K562 (cell line): ENCODE measurements at regions not wholly inside any gene's neighbourhood (a gene's known extent, or its start where the extent isn't known, plus 50 kb on each side); places are given as distances from the start of the nearest gene placed in this dataset.
A peak's percentile ranks its signal among the peaks of the same experiment; 100 is the strongest.

Source experiments
- ATF7 ChIP-seq: fragments of 450-650 bp; IDR thresholded peaks from 2 replicates; pipeline ENCODE4 v1.7.1; 2014; ENCODE audit warnings: mild to moderate bottlenecking, moderate library complexity
- BRD9 ChIP-seq: fragments of 450-650 bp; IDR thresholded peaks from 2 replicates; pipeline ENCODE4 v1.6.1; 2018; ENCODE audit warnings: low read depth; ENCODE audit not compliant: partially characterized antibody
- CBX8 ChIP-seq: fragments of 200-600 bp; sonication (generic); IDR thresholded peaks from 2 replicates; pipeline ENCODE4 v1.6.1; 2012; ENCODE audit warnings: borderline replicate concordance, mixed run types, low read depth, mild to moderate bottlenecking, moderate library complexity, mixed read lengths, low read length, control low read depth, inconsistent platforms; ENCODE audit not compliant: poor library complexity, severe bottlenecking; ENCODE audit errors: extremely low read depth
- ERF ChIP-seq: fragments of 450-650 bp; formaldehyde crosslinking; IDR thresholded peaks from 2 replicates; pipeline ENCODE4 v1.4.0; 2020; ENCODE audit warnings: mild to moderate bottlenecking, mixed read lengths
- GATA2 ChIP-seq: sonication (generic); formaldehyde crosslinking; IDR thresholded peaks from 2 replicates; pipeline ENCODE4 v1.4.0; 2020; ENCODE audit warnings: mild to moderate bottlenecking, missing genetic modification reagents
- GTF3C2 ChIP-seq: IDR thresholded peaks from 3 replicates; pipeline ENCODE4 v1.6.1; 2011; ENCODE audit warnings: borderline replicate concordance, mild to moderate bottlenecking, moderate library complexity; ENCODE audit not compliant: insufficient read length; ENCODE audit errors: extremely low read depth
- HBP1 ChIP-seq: fragments of 450-650 bp; formaldehyde crosslinking; IDR thresholded peaks from 2 replicates; pipeline ENCODE4 v1.4.0; 2022; ENCODE audit warnings: missing genetic modification characterization
- HINFP ChIP-seq: fragments of 450-650 bp; conservative IDR thresholded peaks from 2 replicates; pipeline ENCODE4 v1.6.1; 2016; ENCODE audit warnings: missing genetic modification characterization, low read depth, mild to moderate bottlenecking, control low read depth, missing compliant biosample characterization
- KAT8 ChIP-seq: fragments of 450-650 bp; IDR thresholded peaks from 2 replicates; pipeline ENCODE4 v1.6.1; 2016; ENCODE audit warnings: low read depth, mild to moderate bottlenecking
- LARP7 ChIP-seq: fragments of 450-650 bp; IDR thresholded peaks from 2 replicates; pipeline ENCODE4 v1.6.1; 2016
- NFIC ChIP-seq: fragments of 450-650 bp; IDR thresholded peaks from 2 replicates; pipeline ENCODE4 v1.6.1; 2017; ENCODE audit warnings: mild to moderate bottlenecking, inconsistent platforms
- NFIX ChIP-seq: fragments of 250-450 bp; sonication (Bioruptor Pico); IDR thresholded peaks from 2 replicates; pipeline ENCODE4 v1.4.0; 2020; ENCODE audit warnings: low read depth, mild to moderate bottlenecking, moderate library complexity
- SETDB1 ChIP-seq: IDR thresholded peaks from one replicate; pipeline ENCODE4 v1.6.1; 2012; ENCODE audit warnings: low read length, control low read depth, inconsistent platforms
- SOX6 ChIP-seq: fragments of 450-650 bp; IDR thresholded peaks from 2 replicates; pipeline ENCODE4 v1.6.1; 2014; ENCODE audit warnings: mild to moderate bottlenecking
- SRSF9 ChIP-seq: fragments of 200-400 bp; formaldehyde crosslinking; IDR thresholded peaks from 2 replicates; pipeline ENCODE4 v1.6.1; 2017; ENCODE audit warnings: low read depth, low read length, borderline replicate concordance
- YY1 ChIP-seq, 3 experiments: IDR thresholded peaks; 2 replicates each; pipeline ENCODE4 v1.6.1; 2011; ENCODE audit warnings: low read length in 2 of 3, mild to moderate bottlenecking in 2 of 3, moderate library complexity in 2 of 3, borderline replicate concordance in 1 of 3, control low read depth in 1 of 3, low read depth in 1 of 3; ENCODE audit not compliant: insufficient read depth in 3 of 3, insufficient replicate concordance in 2 of 3, control insufficient read depth in 1 of 3, insufficient read length in 1 of 3; ENCODE audit errors: extremely low read depth in 1 of 3
- ZBTB2 ChIP-seq: fragments of 450-650 bp; IDR thresholded peaks from 2 replicates; pipeline ENCODE4 v1.6.1; 2016; ENCODE audit warnings: antibody characterized with exemption
- ZKSCAN3 ChIP-seq: fragments of 250-450 bp; sonication (Bioruptor Pico); IDR thresholded peaks from 2 replicates; pipeline ENCODE4 v1.4.0; 2020
- ZNF583 ChIP-seq: fragments of 250-450 bp; sonication (Bioruptor Pico); IDR thresholded peaks from 2 replicates; pipeline ENCODE4 v1.4.0; 2020
- ZNF644 ChIP-seq: fragments of 200-800 bp; sonication (Bioruptor generic); IDR thresholded peaks from 2 replicates; pipeline ENCODE4 v1.6.1; 2016; ENCODE audit warnings: low read depth, missing genetic modification characterization, missing compliant biosample characterization

GRCh38 chr1:75672528-75673393, 51.7 kb upstream of the ACADM start (continued):
- TF ChIP-seq SRSF9, result no peak
- TF ChIP-seq ZBTB2, result peak; percentile 68; the same call in 1 of the 2 replicates
- no peak for TF ChIP-seq GATA2 (CRISPR knock-in tag)
- peak; percentile 64 for TF ChIP-seq BRD9
- no peak for TF ChIP-seq LARP7
- TF ChIP-seq HBP1, result no peak
- TF ChIP-seq SOX6, result peak; percentile 67
- no peak for TF ChIP-seq NFIX
- peak; percentile 56; the same call in 1 of the 2 replicates for TF ChIP-seq ATF7
- TF ChIP-seq NFIC, result peak; percentile 25
- no peak for TF ChIP-seq HINFP (tag)
- 0 out of 2 replicates have a peak, but pooled peaks have one; percentile 43 for TF ChIP-seq ZNF583 (CRISPR knock-in tag)
- no peak for TF ChIP-seq KAT8
- no peak for TF ChIP-seq SETDB1
- TF ChIP-seq ERF, result no peak
- no peak for TF ChIP-seq GTF3C2
- peak; percentile 60; the same call in 1 of the 2 replicates for TF ChIP-seq ZNF644
- peak in 1 of 3 experiments; percentile 52 for TF ChIP-seq YY1 (IDR thresholded peaks at IDR 0.05; ENCODE audit: borderline replicate concordance in 1 of 3, control insufficient read depth in 1 of 3, extremely low read depth in 1 of 3, insufficient read depth in 3 of 3, insufficient read length in 1 of 3, insufficient replicate concordance in 2 of 3, low read depth in 1 of 3, low read length in 2 of 3)
- no peak for TF ChIP-seq ZKSCAN3 (CRISPR knock-in tag)
- TF ChIP-seq CBX8, result no peak
